Raji (cell line): ENCODE measurements at regions not wholly inside any gene's neighbourhood (a gene's known extent, or its start where the extent isn't known, plus 50 kb on each side); places are given as distances from the start of the nearest gene placed in this dataset.

Experiments
- POLR2A ChIP-seq: IDR thresholded peaks from 2 replicates; pipeline ENCODE4 v1.6.1; 2011; ENCODE audit warnings: low read depth, low read length, control low read depth; ENCODE audit not compliant: insufficient read depth

DNA sequence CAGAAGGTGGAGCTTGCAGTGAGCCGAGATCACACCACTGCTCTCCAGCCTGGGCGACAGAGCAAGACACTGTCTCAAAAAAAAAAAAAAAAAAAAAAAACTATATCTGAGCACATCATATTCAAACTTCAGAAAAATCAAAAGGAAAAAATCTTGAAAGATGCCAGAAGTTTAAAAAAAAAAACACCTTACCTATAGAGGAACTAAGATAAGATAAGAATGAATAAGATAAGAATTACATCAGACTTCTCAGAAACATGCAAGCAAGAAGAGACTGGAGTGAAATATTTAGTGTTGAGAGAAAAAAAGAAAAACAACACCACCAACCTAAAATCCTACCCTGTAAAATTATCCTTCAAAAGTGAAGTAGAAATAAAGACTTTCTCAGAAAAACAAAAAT lies 116.8 kb upstream of the ARID1B start:
- no peak for TF ChIP-seq POLR2A

DNA sequence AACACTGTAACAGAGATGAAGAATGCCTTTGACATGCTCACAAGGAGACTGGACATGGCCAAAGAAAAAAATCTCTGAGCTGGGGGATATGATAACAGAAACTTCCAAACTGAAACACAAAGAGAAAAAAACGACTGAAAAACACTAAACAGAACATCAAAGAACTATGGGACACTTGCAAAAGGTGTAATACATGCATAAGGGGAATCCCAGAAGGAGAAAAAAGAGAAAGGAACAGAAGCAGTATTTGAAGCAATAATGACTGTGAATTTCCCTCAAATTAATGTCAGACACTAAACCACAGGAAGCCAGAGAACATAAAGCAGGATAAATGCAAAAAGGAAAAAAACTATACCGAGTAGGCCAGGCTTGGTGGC lies 117.4 kb upstream of the ARID1B start:
- TF ChIP-seq POLR2A, result no peak

- TF ChIP-seq POLR2A, result no peak
Observed at GRCh38 chr6:156658966-156659821, 118.0 kb upstream of the ARID1B start.

DNA sequence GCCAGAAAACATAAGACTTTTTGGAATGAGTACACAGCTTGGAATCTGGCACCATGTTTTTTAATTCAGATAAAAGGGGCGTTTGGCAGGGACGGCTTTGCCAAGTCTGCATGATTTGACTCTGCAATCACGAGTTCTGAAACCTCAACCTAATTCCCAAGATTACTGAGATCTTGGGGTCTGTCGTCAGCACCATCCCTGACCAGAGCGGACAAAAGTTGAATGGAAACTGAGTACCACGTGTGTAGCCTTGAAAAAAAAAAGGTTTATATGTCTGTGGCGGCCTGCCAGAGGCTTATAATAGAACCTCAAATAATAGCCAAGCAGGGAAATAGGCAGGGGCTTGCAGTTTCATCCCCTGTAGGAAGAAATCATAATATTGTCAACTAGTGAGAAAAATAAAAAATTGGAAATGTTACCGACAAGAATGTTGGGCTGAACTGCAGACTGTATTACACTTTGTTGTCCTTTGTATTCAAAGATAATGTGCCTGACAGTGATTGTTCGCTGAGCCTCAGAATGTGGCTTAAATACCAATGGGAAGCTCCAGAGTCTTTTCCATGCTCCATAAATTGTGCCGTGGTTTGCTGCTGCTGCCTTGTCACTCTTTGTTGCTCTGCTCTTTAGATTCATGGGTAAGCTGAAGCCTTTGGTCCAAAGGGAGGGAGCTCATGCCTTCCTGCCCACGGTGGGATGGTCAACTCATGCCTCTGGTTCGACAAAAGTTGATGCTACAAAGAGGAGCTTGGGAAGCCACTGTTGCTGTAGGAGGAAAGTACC lies 118.8 kb upstream of the ARID1B start:
- no peak for TF ChIP-seq POLR2A

GRCh38 chr6:156657296-156657695 lies 119.9 kb upstream of the ARID1B start:
- no peak for TF ChIP-seq POLR2A

DNA sequence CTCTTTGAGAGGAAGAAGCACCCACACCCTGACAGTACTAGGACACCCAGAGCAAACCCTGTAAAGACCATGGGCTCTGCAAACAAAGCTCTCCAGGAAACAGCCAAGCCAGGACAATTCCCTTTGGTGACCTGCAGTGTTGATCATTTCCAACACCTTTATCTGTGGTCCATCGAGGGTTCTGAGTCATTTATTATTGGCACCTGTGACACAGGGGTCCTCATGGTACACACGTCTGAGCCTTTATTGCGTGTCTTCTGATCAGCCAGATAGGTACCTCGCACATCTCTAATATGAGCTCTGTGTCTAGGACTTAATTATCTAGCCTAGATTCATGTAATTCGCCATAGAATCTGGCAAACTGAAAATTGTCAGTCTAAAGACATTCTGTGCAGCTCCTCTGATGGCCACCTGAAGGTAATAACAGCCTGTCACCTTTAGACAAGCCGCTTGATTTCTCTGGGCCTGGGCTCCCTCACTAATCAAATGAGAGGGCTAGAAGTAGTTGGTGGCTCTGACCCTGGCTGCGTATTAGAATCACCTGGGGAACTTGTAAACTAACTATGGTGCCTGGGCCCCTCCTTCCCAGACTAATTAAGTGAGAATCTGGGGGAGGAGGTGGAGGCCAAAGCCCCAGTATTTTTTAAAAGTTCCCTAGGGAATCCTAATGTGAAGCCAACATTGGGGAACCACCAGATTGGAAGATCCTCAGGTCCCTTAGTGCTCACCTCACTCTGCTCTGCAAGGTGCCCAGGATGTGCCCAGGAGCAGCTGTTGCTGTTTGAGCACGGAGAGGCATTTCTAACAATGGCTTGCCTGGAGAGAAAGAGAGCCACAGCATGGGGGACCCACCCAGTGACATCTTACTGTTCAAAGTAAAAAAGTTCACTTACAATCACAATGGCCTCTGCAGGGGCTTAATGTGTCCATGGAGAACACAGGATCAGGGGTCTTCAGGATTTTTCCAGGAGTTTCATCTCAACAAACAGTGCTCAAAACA lies 122.0 kb upstream of the ARID1B start:
- no peak for TF ChIP-seq POLR2A

GRCh38 chr6:156652231-156652750 lies 124.9 kb upstream of the ARID1B start:
- TF ChIP-seq POLR2A, result no peak

- no peak for TF ChIP-seq POLR2A
Observed at GRCh38 chr6:156651486-156651885, 125.7 kb upstream of the ARID1B start.

GRCh38 chr6:156650896-156651390 lies 126.2 kb upstream of the ARID1B start:
- TF ChIP-seq POLR2A, result no peak

GRCh38 chr6:156648616-156649015 lies 128.6 kb upstream of the ARID1B start:
- no peak for TF ChIP-seq POLR2A

DNA sequence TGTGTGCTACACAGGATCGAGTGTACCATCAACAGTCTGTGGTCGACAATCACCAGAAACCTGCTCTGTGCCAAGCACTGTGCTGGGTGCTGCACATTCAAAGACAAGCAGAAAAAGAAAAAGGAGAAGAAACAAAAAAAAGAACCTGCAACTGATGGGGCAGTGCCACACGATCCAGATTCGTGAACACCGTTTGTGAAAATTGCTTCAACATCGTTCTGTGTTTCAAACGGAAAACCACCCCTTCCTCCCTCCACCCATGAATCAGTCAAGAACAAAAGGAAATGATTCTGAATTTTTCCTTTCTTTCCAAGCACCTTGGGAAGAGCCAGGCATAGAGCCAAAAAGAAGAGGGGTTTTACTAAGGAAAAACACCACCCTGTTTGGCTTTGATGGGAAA lies 129.2 kb upstream of the ARID1B start:
- TF ChIP-seq POLR2A, result no peak

DNA sequence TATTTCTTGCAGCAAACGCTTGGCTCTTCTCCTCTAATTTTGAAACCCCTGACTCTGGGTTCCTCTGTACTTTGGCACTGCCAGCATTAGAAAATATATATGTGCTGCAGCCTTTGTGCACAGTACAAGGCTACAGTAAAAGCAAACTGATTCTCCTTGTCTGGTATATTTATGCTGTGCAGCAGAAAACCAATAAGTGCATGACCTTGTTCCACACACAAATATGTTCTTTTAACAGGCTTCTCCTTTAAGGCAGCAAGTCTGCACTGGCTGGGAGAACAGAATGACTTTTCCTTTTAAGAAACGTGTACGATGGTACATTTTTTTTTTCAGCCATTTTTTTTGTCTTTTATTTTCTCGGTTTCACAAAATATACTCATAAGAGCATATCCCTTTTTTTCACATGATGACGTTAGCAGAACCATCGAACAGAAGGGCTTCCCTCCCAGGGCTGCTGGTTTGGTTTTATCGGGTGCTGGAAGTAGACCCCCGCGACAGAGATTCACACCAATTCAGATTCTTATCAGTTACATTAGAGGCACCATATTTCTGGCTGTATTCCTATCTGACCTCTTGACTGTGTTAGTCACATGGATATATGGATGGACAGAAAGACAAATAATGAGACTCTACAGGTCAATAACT lies 129.9 kb upstream of the ARID1B start:
- no peak for TF ChIP-seq POLR2A

DNA sequence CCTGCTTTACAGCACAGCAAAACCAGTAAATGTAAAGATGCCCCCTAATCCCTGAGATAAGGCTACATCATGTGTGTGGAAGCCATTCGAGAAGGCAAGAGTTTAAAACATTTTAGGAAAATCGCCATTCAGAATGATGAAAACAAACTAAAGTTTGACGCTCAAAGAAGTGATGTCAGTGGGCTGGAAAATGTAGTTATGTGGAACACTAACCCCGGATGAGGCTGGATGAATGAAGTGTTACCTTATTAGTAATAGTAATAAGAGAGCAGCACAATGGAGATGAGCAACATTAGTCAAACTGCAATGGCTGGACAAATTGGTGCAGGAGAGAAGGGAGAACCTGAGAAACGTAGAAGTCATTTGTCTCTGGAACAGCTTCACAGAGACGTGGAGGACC lies 130.7 kb upstream of the ARID1B start:
- TF ChIP-seq POLR2A, result no peak

DNA sequence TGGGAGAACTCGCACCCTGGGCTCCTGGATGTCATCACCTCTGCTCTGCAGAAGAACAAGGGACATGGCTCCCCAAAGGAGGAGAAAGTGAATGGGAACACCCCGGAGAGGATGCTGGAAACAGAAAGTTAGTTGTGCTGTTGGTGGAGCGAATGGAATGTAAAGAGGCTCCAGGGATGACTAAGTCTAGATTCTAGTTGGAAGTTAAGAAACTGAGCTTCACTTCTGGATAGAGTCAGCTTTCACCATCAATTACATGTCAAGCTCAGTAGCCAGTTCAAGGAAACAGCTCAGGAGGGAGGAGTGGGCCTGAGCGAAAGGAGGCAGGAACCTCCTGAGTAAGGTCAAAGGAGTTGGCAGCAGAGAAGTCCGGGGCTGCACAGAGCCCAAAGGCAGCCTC lies 132.1 kb upstream of the ARID1B start:
- TF ChIP-seq POLR2A, result no peak
